ENCODE measurements at regions not wholly inside any gene's neighbourhood (a gene's known extent, or its start where the extent isn't known, plus 50 kb on each side); places are given as distances from the start of the nearest gene placed in this dataset.

- DNase-seq (no peak), ATAC-seq (peak; percentile 31)
- no peaks in the 10 kb centered on the region for H3K9me3 ChIP-seq
- no peaks in the 10 kb centered on the region for H3K36me3 ChIP-seq
- H3K4me3 ChIP-seq: no peak overlapping the region
- intact Hi-C loops (cut with DNase I): no loop called here
- H3K4me1 ChIP-seq: no peaks in the 10 kb centered on the region
- H3K27me3 ChIP-seq: no peaks in the 10 kb centered on the region
- no peak overlapping the region for H3K27ac ChIP-seq
- TF ChIP-seq, protein P1, sequence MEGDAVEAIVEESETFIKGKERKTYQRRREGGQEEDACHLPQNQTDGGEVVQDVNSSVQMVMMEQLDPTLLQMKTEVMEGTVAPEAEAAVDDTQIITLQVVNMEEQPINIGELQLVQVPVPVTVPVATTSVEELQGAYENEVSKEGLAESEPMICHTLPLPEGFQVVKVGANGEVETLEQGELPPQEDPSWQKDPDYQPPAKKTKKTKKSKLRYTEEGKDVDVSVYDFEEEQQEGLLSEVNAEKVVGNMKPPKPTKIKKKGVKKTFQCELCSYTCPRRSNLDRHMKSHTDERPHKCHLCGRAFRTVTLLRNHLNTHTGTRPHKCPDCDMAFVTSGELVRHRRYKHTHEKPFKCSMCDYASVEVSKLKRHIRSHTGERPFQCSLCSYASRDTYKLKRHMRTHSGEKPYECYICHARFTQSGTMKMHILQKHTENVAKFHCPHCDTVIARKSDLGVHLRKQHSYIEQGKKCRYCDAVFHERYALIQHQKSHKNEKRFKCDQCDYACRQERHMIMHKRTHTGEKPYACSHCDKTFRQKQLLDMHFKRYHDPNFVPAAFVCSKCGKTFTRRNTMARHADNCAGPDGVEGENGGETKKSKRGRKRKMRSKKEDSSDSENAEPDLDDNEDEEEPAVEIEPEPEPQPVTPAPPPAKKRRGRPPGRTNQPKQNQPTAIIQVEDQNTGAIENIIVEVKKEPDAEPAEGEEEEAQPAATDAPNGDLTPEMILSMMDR (IDR thresholded peaks at IDR 0.05): no peak
These were observed 583.1 kb upstream of the HS6ST1 start for GRCh38 chr2:128901572-128902391.

- Histone ChIP-seq H3K27ac (no peak overlapping the region), H3K27me3 (no peaks in the 10 kb centered on the region), H3K4me1 (no peaks in the 10 kb centered on the region), H3K9me3 (no peaks in the 10 kb centered on the region), H3K36me3 (no peaks in the 10 kb centered on the region), H3K4me3 (no peak overlapping the region)
- ATAC-seq (no peak), DNase-seq (no peak)
- intact Hi-C loops (cut with DNase I): no loop called here
- TF ChIP-seq, protein P1 (IDR thresholded peaks at IDR 0.05): no peak
These were observed 585.0 kb upstream of the HS6ST1 start for GRCh38 chr2:128903637-128904036.

DNA sequence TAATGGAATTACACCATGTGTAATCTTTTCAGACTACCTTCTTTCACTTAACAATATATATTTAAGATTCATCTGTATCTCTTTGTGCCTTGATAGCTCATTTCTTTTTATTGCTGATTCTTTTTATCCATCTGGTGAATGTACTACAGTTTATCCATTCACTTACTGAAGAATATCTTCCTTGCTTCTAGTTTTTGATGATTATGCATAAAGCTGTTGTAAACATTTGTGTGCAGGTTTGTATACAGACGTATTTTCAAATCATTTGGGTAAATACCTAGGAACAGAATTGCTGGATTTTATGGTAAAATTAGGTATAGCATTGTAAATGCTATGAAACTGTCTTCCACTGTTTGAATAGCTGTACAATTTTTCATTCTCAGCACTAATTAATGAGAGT is 592.6 kb upstream of the HS6ST1 start:
- intact Hi-C loops (cut with DNase I): no loop called here
- peaks cover 2% of the 10 kb centered on the region for H3K9me3 ChIP-seq
- H3K4me1 ChIP-seq: no peaks in the 10 kb centered on the region
- TF ChIP-seq, protein P1 (IDR thresholded peaks at IDR 0.05): no peak
- no peak overlapping the region for H3K27ac ChIP-seq
- H3K36me3 ChIP-seq: no peaks in the 10 kb centered on the region
- H3K27me3 ChIP-seq: no peaks in the 10 kb centered on the region
- no peak for DNase-seq
- no peak overlapping the region for H3K4me3 ChIP-seq
- ATAC-seq: no peak

DNA sequence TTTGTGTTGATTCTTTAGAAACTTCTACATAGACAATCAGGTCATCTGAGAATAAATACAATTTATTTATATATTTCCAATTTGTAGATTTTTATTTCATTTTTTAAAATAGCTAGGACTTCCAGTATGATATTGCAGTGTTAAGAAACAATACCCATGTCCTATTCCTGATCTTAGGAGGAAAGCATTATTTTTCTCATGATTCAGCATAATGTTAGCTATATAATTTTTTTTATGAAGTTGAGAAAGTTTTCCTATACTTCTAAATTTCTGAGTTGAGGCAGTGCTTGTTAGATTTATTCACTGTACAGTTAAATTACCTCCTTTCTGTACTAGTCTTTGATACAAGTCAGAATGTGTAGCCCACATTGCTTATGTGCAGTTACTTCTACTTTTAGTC is 595.7 kb upstream of the HS6ST1 start:
- no peaks in the 10 kb centered on the region for H3K4me1 ChIP-seq
- DNase-seq: no peak
- intact Hi-C loops (cut with DNase I): no loop called here
- TF ChIP-seq, protein P1 (IDR thresholded peaks at IDR 0.05): no peak
- no peaks in the 10 kb centered on the region for H3K36me3 ChIP-seq
- ATAC-seq: no peak
- no peaks in the 10 kb centered on the region for H3K27me3 ChIP-seq
- H3K27ac ChIP-seq: no peak overlapping the region
- no peak overlapping the region for H3K4me3 ChIP-seq
- peaks cover 6% of the 10 kb centered on the region for H3K9me3 ChIP-seq

- DNase-seq (no peak), ATAC-seq (no peak)
- intact Hi-C loops (cut with DNase I): no loop called here
- Histone ChIP-seq H3K4me3 (no peak overlapping the region), H3K27ac (no peak overlapping the region), H3K4me1 (no peaks in the 10 kb centered on the region), H3K9me3 (no peaks in the 10 kb centered on the region), H3K27me3 (no peaks in the 10 kb centered on the region), H3K36me3 (no peaks in the 10 kb centered on the region)
- TF ChIP-seq, protein P1 (IDR thresholded peaks at IDR 0.05): no peak
These were observed 603.1 kb upstream of the HS6ST1 start for GRCh38 chr2:128921751-128922150.
